ENCODE measurements at regions not wholly inside any gene's neighbourhood (a gene's known extent, or its start where the extent isn't known, plus 50 kb on each side); places are given as distances from the start of the nearest gene placed in this dataset.

GRCh38 chrX:25869761-25870160 is 268.4 kb upstream of the MAGEB18 start:
- TF ChIP-seq POLR2A (IDR thresholded peaks at IDR 0.05; ENCODE audit: low read depth) (no peak), CTCF (IDR thresholded peaks at IDR 0.05) (no peak)

All from esophagus muscularis mucosa (tissue), 3 donors.